Ovary (tissue), 3 donors: ENCODE measurements at regions not wholly inside any gene's neighbourhood (a gene's known extent, or its start where the extent isn't known, plus 50 kb on each side); places are given as distances from the start of the nearest gene placed in this dataset.

Experiments
- CTCF ChIP-seq, 3 donors: fragments of 450-650 bp in 2 of 3; fragments of 200-600 bp in 1 of 3; IDR thresholded peaks; one replicate each; pipeline versions ENCODE4 v1.5.1 to v1.8.0; 2016 to 2022; ENCODE audit warnings: antibody characterized with exemption in 3 of 3, mild to moderate bottlenecking in 1 of 3
- POLR2A ChIP-seq: fragments of 450-650 bp; IDR thresholded peaks from one replicate; pipeline ENCODE4 v1.6.1; 2017; ENCODE audit warnings: antibody characterized with exemption, mild to moderate bottlenecking, moderate library complexity
- donor health status: DM: no; HTN: no; CAD: no.

- no peak for TF ChIP-seq CTCF (IDR thresholded peaks at IDR 0.05)
- no peak for TF ChIP-seq POLR2A
Measured at GRCh38 chr18:30492552-30493129, 549.9 kb downstream of the DSC3 start.
